Thymus (tissue), 11 donors: ENCODE measurements at regions not wholly inside any gene's neighbourhood (a gene's known extent, or its start where the extent isn't known, plus 50 kb on each side); places are given as distances from the start of the nearest gene placed in this dataset.

Source experiments
- DNase-seq, 9 donors: peaks; one replicate each; pipeline ENCODE4 v3.0.0-alpha.2; 2013; ENCODE audit warnings: low spot score in 9 of 9, low read depth in 6 of 9, missing footprints in 1 of 9
- H3K27ac ChIP-seq, 2 donors: one replicate each; pipeline ENCODE4 v1.5.1; 2013; ENCODE audit warnings: control low read depth in 1 of 2, low read depth in 1 of 2, low read length in 1 of 2, mild to moderate bottlenecking in 1 of 2, moderate library complexity in 1 of 2
- H3K27me3 ChIP-seq, 2 donors: one replicate each; pipeline ENCODE4 v1.5.1; 2013; ENCODE audit warnings: low read length in 1 of 2; ENCODE audit not compliant: control insufficient read depth in 2 of 2, insufficient read depth in 1 of 2
- H3K36me3 ChIP-seq, 2 donors: one replicate each; pipeline ENCODE4 v1.5.1; 2013; ENCODE audit warnings: low read length in 1 of 2, mild to moderate bottlenecking in 1 of 2, moderate library complexity in 1 of 2; ENCODE audit not compliant: control insufficient read depth in 2 of 2, insufficient read depth in 2 of 2
- H3K4me1 ChIP-seq, 2 donors: one replicate each; pipeline ENCODE4 v1.5.1; 2013; ENCODE audit warnings: low read length in 2 of 2; ENCODE audit not compliant: control insufficient read depth in 2 of 2, insufficient read depth in 2 of 2
- H3K4me3 ChIP-seq, 2 donors: one replicate each; pipeline ENCODE4 v1.5.1; 2013; ENCODE audit warnings: low read length in 2 of 2, control low read depth in 1 of 2, mild to moderate bottlenecking in 1 of 2
- H3K9me3 ChIP-seq, 2 donors: one replicate each; pipeline ENCODE4 v1.5.1; 2013; ENCODE audit warnings: low read length in 1 of 2, mild to moderate bottlenecking in 1 of 2; ENCODE audit not compliant: control insufficient read depth in 2 of 2, insufficient read depth in 1 of 2
- WGBS: extraction: QIAGEN DNeasy Blood & Tissue Kit; methylation state at CpG from one replicate; pipeline ENCODE4 v1.1.7; 2013; 5-methylcytosine and 5-hydroxymethylcytosine counted together
- donor health status: healthy.

DNA sequence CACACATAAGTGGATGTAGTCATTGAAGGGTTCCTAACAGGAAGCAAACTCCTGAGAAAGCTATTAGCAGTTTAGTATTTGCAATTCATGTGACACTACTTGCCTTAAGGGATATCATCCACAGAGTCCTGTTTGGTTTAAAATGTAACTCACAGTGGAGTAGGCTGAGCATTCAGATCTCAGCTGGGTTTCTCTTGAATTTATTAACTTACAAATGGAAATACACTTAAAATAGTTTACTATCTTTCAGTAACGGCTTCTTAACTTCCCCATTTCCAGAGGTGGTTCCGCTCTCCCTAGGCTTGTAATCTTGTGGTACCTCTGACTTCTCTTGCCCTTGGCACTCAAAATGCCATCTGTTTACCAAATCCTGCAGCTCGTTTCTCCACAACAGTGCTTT, 660.7 kb upstream of the ADAMTS16 start:
- H3K4me3 ChIP-seq: no peak overlapping the region
- no peaks in the 10 kb centered on the region for H3K4me1 ChIP-seq
- H3K36me3 ChIP-seq: no peaks in the 10 kb centered on the region
- H3K9me3 ChIP-seq: no peaks in the 10 kb centered on the region
- no peak for DNase-seq
- H3K27me3 ChIP-seq: no peaks in the 10 kb centered on the region
- no peak overlapping the region for H3K27ac ChIP-seq
- WGBS: 37% methylated on average over 3 of the region's 3 CpGs

DNA sequence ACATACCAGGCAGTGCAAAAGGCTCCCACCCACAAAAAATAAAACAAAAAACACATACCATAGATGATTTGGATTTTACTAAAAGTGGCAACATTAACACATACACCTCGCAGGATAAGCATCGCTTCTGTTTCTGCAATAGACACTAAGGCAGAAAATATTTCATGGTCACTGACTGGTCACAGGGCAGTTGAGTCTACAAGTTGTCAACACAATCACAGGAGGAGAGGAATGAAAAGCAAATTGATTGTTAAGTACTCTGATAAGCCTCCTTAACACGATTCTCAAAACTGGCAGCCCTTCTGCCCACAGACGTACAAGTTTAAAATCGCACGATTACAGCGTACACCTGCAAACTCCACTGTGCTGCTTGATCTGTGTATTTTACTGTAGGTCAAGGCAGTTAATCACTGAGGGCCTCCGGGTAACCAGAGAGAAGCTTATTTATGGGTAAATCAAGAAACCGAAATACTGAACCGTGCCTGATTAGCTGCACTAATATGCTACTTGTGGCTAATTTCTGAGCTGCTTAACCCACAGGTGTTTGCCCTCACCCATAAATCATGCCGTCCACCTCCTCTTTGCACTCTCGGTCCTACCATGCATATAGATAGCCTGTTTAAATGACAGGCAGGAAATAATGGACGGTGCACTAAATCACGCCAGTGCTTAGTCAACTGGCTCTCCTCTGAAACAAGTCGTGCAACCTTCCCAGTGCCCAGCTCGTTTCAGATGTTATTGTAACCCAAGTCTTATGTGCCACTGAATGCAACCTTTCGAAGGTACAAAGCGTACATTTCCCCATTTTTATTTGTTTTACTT, 659.4 kb upstream of the ADAMTS16 start:
- H3K27me3 ChIP-seq: no peaks in the 10 kb centered on the region
- no peaks in the 10 kb centered on the region for H3K9me3 ChIP-seq
- 84% methylated on average over 18 of the region's 18 CpGs for WGBS
- no peaks in the 10 kb centered on the region for H3K4me1 ChIP-seq
- no peak overlapping the region for H3K27ac ChIP-seq
- no peaks in the 10 kb centered on the region for H3K36me3 ChIP-seq
- DNase-seq: no peak
- H3K4me3 ChIP-seq: no peak overlapping the region

DNA sequence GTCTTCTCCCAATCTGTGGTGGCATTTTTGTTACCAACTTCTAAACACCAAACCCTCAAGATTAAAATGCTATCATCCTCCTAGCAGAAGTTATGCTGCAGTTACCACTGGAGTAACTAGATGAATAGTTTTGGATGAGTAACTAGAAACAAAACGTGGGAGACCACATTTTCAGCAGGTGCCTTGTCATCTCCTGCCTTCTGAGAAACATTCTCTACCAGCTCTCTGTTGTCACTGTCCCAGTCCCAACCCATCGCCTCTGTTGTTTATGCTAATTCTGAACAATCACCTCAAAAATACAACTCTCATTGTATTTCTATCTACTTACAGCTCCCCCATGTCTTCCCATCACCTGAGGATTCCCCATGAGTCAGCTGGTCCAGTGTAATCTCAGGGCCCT, 652.5 kb upstream of the ADAMTS16 start:
- no peak overlapping the region for H3K27ac ChIP-seq
- 77% methylated on average over 2 of the region's 2 CpGs for WGBS
- H3K4me1 ChIP-seq: no peaks in the 10 kb centered on the region
- no peak for DNase-seq
- H3K9me3 ChIP-seq: no peaks in the 10 kb centered on the region
- H3K27me3 ChIP-seq: no peaks in the 10 kb centered on the region
- no peak overlapping the region for H3K4me3 ChIP-seq
- H3K36me3 ChIP-seq: no peaks in the 10 kb centered on the region

DNA sequence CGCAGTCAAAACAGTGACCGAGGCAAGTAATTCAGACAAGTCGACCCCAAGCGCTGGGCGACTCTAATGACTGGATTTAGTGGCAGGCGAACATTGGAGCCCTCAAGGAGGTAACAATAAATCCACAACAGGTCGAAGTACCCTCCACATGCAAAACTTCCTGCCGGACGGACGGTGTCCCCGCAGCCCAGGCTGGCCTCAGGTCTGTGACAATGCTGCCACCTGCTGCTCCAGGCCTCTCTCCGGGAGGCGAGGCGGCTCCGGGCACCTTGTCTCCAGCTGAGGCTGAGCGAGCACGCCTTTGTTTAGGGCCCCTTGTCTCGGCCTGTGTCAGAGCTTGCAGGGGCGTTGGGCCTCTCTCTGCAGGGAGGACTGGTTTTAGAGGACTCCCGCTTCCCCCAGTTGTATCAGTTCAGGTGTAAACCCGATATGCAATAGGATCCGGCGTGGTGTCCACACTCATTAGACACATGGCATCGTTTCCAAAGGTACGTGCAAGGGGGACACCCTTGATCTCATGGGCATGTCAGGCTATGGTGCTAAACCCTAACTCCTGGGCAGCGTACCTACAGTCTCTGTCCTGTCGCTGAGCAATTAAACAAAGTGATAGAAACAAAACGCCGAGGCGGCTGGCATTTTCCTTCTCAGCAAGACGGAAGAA, 628.0 kb upstream of the ADAMTS16 start:
- Histone ChIP-seq H3K4me3 (no peak overlapping the region), H3K4me1 (no peaks in the 10 kb centered on the region), H3K9me3 (no peaks in the 10 kb centered on the region), H3K27ac (no peak overlapping the region), H3K36me3 (no peaks in the 10 kb centered on the region), H3K27me3 (peaks cover 0 to 3% of the 10 kb centered on the region in 2 donors)
- DNase-seq: peak in 1 of 9 donors; percentile 20
- WGBS: 55% methylated on average over 31 of the region's 31 CpGs

DNA sequence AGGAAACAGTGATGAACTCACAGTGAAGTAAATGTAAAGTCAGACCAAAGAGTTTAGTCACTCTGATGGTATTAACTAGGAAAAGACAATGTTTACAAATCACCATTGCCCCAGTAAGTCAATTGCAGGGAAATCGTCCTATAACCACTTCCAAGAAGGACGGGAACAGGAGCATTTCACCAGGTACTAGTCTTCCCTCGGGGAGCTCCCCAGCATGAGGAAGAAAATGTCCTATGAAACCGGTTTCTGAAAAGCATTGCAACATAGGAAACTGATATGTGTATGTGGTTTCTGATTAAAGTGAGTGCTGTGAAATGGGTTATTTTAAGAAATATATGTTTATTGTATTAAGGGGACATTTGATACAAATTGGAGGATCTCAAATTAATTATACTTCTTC, 626.7 kb upstream of the ADAMTS16 start:
- Histone ChIP-seq H3K9me3 (no peaks in the 10 kb centered on the region), H3K4me3 (no peak overlapping the region), H3K27me3 (peaks cover 0 to 3% of the 10 kb centered on the region in 2 donors), H3K27ac (no peak overlapping the region), H3K4me1 (no peaks in the 10 kb centered on the region), H3K36me3 (no peaks in the 10 kb centered on the region)
- no peak for DNase-seq
- 62% methylated on average over 4 of the region's 4 CpGs for WGBS

DNA sequence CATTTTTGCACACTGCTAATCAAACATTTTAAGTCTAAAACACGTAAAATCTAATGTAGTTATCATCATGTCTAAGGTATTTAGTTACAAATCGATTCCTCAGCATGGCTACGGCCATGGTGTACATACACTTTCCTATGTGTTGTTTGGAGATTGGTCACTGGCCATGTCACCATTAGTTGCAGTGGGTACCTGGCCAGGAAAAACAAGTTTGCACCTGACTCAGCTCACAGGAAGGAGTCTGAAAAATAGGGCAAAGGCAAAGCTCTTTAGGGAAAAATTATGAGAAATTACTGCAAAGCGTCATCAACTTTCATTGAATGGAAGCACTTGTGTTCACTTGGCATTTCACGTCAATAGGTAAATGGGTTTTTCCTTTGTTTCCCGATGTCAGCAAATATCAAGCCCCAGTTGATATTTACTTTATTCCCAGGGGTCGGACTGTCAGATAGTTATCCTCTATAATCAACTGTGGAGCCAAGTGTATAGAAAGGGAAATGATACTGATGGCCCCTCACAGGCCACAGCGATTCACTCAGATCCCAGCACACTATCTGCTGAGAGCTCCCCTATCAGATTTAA, 626.0 kb upstream of the ADAMTS16 start:
- Histone ChIP-seq H3K4me1 (no peaks in the 10 kb centered on the region), H3K9me3 (no peaks in the 10 kb centered on the region), H3K36me3 (no peaks in the 10 kb centered on the region), H3K4me3 (no peak overlapping the region), H3K27me3 (peaks cover 0 to 3% of the 10 kb centered on the region in 2 donors), H3K27ac (no peak overlapping the region)
- 90% methylated on average over 8 of the region's 8 CpGs for whole genome bisulfite sequencing
- no peak for DNase-seq

DNA sequence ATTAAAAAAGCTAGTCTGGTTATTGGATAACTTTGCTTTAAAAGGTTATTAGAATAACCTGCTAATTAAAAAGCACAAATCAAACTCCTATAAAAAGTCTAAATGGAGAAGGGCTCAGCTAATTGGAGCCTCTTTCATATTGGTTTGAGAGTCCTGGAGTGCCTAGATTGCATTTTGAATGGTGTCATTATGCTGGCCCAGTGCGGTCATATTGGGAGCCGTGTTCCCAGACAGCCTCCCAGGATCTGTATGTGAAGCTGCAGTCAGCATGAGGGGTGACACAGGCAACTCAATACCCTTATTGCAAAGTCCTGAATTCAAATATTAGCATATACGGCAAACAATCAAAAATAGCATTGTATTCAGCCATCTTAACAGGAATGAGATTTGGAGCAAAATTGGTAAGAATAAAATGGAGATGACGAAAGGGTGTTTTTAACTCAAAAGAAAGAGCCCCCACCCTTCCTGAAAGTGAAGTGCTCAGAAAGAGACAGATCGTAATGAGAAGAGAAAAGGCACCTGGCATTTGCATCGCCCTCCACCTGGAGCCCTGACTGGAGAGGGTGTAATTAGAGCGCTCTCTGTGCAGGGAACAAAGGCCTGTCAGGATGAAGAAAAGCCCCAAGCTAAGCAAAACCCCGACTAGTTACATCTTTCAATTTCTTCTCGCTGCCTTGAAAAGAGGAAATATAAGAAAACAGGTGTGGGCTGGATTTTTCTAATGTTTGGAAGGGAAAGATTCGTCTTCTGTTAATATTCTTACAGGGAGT, 621.0 kb upstream of the ADAMTS16 start:
- Histone ChIP-seq H3K4me3 (no peak overlapping the region), H3K4me1 (no peaks in the 10 kb centered on the region), H3K27ac (no peak overlapping the region), H3K27me3 (no peaks in the 10 kb centered on the region), H3K9me3 (no peaks in the 10 kb centered on the region), H3K36me3 (no peaks in the 10 kb centered on the region)
- no peak for DNase-seq
- WGBS: 78% methylated on average over 10 of the region's 10 CpGs

DNA sequence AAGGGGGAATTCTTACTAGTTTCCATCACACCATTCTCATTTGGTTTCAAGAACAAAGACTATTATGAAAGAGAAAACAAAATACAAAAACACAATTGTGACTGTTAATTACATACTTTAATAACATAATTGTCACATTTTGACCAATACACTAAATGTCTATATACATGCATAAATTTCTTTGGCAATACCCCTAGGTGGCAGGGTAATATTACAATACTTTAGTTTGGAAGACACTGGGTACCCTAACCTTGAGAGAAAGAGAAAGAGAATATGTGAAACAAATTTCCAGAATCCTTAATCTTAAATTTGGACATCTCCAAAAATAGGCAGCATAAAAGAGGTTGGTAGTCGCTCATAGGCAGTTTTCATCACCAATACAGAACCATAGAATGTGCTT, 619.6 kb upstream of the ADAMTS16 start:
- H3K9me3 ChIP-seq: no peaks in the 10 kb centered on the region
- WGBS: 85% methylated on average over 1 of the region's 1 CpG
- no peaks in the 10 kb centered on the region for H3K36me3 ChIP-seq
- no peaks in the 10 kb centered on the region for H3K27me3 ChIP-seq
- no peak overlapping the region for H3K4me3 ChIP-seq
- no peak for DNase-seq
- no peaks in the 10 kb centered on the region for H3K4me1 ChIP-seq
- H3K27ac ChIP-seq: no peak overlapping the region

DNA sequence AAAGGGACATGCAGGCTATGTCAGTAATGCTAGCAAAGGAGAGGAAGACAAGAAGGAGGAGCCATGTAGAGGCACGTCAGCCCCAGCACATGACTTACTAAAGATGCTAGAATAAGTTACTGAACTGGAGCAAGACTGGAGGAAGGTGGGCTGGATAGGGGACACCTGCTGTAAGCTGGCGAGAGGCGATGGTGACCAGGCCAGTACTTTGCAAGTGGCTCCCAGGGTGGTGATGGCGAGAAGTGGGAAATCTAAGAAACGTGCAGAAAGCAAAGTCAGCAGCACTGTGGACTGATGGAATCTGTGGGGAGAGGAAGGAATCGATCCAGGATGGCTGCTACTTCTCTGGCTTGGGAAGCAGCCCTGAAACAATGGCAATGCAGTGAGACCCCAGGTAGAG, 617.1 kb upstream of the ADAMTS16 start:
- DNase-seq: no peak
- WGBS: 86% methylated on average over 6 of the region's 6 CpGs
- no peaks in the 10 kb centered on the region for H3K36me3 ChIP-seq
- no peaks in the 10 kb centered on the region for H3K27me3 ChIP-seq
- H3K4me3 ChIP-seq: no peak overlapping the region
- no peaks in the 10 kb centered on the region for H3K4me1 ChIP-seq
- no peak overlapping the region for H3K27ac ChIP-seq
- H3K9me3 ChIP-seq: no peaks in the 10 kb centered on the region
